ENCODE measurements at regions not wholly inside any gene's neighbourhood (a gene's known extent, or its start where the extent isn't known, plus 50 kb on each side); places are given as distances from the start of the nearest gene placed in this dataset.

DNA sequence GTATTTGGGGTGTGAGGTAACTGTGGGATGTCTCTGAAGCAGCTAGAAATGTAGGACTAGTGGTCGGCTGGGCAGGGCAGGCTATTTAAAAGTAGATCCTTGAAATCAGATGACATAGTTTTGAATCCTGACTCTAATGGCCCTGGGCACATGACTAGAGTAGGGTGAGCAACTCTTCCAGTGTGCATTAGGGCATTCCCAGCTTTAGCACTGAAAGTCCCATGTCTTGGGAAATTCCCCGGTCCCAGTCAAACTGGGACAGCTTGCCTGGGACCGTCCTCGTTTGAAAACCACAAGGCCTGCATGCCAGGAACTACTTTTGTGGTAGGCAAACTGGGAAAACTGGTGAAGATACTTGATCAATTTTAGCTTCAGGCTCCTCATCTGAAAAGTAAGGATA lies 255.3 kb downstream of the PTEN start:
- H2AFZ ChIP-seq: no peak overlapping the region
- DNase-seq: no peak
- TF ChIP-seq EZH2 (IDR thresholded peaks at IDR 0.05; ENCODE audit: insufficient read depth, poor library complexity, severe bottlenecking): no peak
- TF ChIP-seq EZH2phosphoT487 (IDR thresholded peaks at IDR 0.05; ENCODE audit: insufficient read depth, low read depth): no peak
- no peak overlapping the region for H3K27ac ChIP-seq
- H3K4me2 ChIP-seq (ENCODE audit: unreplicated experiment): no peak overlapping the region
- H3F3A ChIP-seq (ENCODE audit: insufficient read depth): peaks cover 33% of the 10 kb centered on the region
- H3K4me1 ChIP-seq (ENCODE audit: insufficient read depth): peaks cover 27% of the 10 kb centered on the region
- no peaks in the 10 kb centered on the region for H3K36me3 ChIP-seq (ENCODE audit: low read depth)
- 79 to 87% methylated on average over 4 of the region's 4 CpGs for WGBS, 2 experiments (ENCODE audit: low coverage in 1 of 2, low lambda C conversion rate in 2 of 2, missing lambda C conversion rate in 2 of 2)
- no peak overlapping the region for H3K9ac ChIP-seq
- no peaks in the 10 kb centered on the region for H3K79me2 ChIP-seq (ENCODE audit: insufficient read depth)
- H4K20me1 ChIP-seq (ENCODE audit: insufficient read depth): no peaks in the 10 kb centered on the region
- in situ Hi-C loops (cut with MboI): no loop called here
- H3K9me3 ChIP-seq (ENCODE audit: low read depth): no peaks in the 10 kb centered on the region
- H3K27me3 ChIP-seq (replicated peaks; ENCODE audit: insufficient read depth): no peaks in the 10 kb centered on the region
- no peak overlapping the region for H3K4me3 ChIP-seq
- H3K9me2 ChIP-seq (ENCODE audit: insufficient read depth): no peaks in the 10 kb centered on the region

GRCh38 chr10:88119160-88119559 lies 255.7 kb downstream of the PTEN start:
- Histone ChIP-seq H3K4me1 (ENCODE audit: insufficient read depth) (peaks cover 27% of the 10 kb centered on the region), H3K9me3 (ENCODE audit: low read depth) (no peaks in the 10 kb centered on the region), H3K36me3 (ENCODE audit: low read depth) (no peaks in the 10 kb centered on the region), H3K27ac (no peak overlapping the region), H3K4me3 (no peak overlapping the region), H3F3A (ENCODE audit: insufficient read depth) (peaks cover 33% of the 10 kb centered on the region), H3K79me2 (ENCODE audit: insufficient read depth) (no peaks in the 10 kb centered on the region), H4K20me1 (ENCODE audit: insufficient read depth) (no peaks in the 10 kb centered on the region), H3K9ac (no peak overlapping the region), H3K4me2 (ENCODE audit: unreplicated experiment) (no peak overlapping the region), H2AFZ (no peak overlapping the region), H3K9me2 (ENCODE audit: insufficient read depth) (no peaks in the 10 kb centered on the region), H3K27me3 (replicated peaks; ENCODE audit: insufficient read depth) (no peaks in the 10 kb centered on the region)
- 90 to 93% methylated on average over 2 of the region's 2 CpGs for WGBS, 2 experiments (ENCODE audit: low coverage in 1 of 2, low lambda C conversion rate in 2 of 2, missing lambda C conversion rate in 2 of 2)
- TF ChIP-seq EZH2 (IDR thresholded peaks at IDR 0.05; ENCODE audit: insufficient read depth, poor library complexity, severe bottlenecking) (no peak), EZH2phosphoT487 (IDR thresholded peaks at IDR 0.05; ENCODE audit: insufficient read depth, low read depth) (no peak)
- DNase-seq: no peak
- in situ Hi-C loops (cut with MboI): no loop called here

DNA sequence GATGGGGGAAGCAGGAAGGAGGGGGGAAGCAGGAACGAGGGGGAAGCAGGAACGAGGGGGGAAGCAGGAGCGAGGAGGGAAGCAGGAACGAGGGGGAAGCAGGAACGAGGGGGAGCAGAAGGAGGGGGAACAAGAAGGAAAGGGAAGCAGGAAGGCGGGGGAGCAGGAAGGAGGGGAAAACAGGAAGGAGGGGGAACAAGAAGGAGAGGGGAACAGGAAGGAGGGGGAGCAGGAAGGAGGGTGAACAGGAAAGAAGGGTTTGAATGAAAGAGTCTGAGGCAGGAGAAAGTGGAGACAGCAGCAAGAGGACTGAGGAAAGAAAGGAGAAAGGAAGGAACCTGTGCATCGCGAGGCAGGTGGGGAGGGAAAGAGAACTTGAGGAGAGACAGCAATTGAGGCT lies 256.6 kb downstream of the PTEN start:
- Histone ChIP-seq H3K4me3 (no peak overlapping the region), H3K79me2 (ENCODE audit: insufficient read depth) (no peaks in the 10 kb centered on the region), H3K27me3 (replicated peaks; ENCODE audit: insufficient read depth) (no peaks in the 10 kb centered on the region), H3K9me2 (ENCODE audit: insufficient read depth) (no peaks in the 10 kb centered on the region), H4K20me1 (ENCODE audit: insufficient read depth) (no peaks in the 10 kb centered on the region), H3K4me1 (ENCODE audit: insufficient read depth) (peaks cover 27% of the 10 kb centered on the region), H3K9me3 (ENCODE audit: low read depth) (no peaks in the 10 kb centered on the region), H3K9ac (no peak overlapping the region), H2AFZ (no peak overlapping the region), H3K4me2 (ENCODE audit: unreplicated experiment) (no peak overlapping the region), H3K36me3 (ENCODE audit: low read depth) (no peaks in the 10 kb centered on the region), H3F3A (ENCODE audit: insufficient read depth) (peaks cover 30% of the 10 kb centered on the region), H3K27ac (no peak overlapping the region)
- in situ Hi-C loops (cut with MboI): no loop called here
- no peak for DNase-seq
- TF ChIP-seq EZH2 (IDR thresholded peaks at IDR 0.05; ENCODE audit: insufficient read depth, poor library complexity, severe bottlenecking) (no peak), EZH2phosphoT487 (IDR thresholded peaks at IDR 0.05; ENCODE audit: insufficient read depth, low read depth) (no peak)
- WGBS, 2 experiments (ENCODE audit: low coverage in 1 of 2, low lambda C conversion rate in 2 of 2, missing lambda C conversion rate in 2 of 2): 81% methylated on average over 8 of the region's 8 CpGs; no CpG with 5 or more reads in 1 of the 2 experiments

DNA sequence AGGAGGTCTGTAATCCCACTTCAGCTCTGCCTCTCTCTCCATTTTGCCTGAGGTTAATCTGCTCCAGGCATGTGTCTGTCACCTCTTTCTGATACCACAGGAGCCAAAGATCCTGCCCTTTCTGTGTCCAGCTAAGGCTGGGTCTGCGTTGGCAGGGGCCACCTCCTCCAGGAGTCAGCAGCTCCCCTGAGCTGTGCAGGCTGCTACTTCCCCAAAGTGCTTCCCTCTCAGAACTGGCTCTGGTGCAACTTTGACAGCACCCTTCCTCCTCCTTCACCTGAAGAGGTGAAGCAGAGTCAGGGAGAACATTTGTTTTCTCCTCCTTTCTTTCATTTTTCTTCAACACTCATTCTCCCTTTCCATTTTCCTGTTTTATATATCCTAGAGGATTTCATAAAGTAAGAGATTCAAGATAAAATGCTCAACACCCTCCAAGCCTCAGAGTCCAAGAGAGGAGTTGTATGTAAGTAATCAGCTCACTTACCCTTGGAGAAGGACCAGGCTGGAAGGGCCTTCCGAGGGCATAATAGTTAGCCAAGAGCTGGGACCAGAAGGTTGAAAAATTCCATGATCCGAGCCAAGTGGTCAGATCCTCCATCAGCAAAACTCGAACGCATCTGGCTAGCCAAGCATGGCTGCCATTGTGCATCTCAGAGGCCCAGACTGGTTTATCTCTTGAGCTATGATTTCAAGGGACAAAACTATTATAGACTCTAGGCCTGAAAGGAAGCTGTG lies 257.3 kb downstream of the PTEN start:
- no peak overlapping the region for H3K9ac ChIP-seq
- no peaks in the 10 kb centered on the region for H3K79me2 ChIP-seq (ENCODE audit: insufficient read depth)
- peaks cover 23% of the 10 kb centered on the region for H3F3A ChIP-seq (ENCODE audit: insufficient read depth)
- H4K20me1 ChIP-seq (ENCODE audit: insufficient read depth): no peaks in the 10 kb centered on the region
- in situ Hi-C loops (cut with MboI): no loop called here
- H3K9me2 ChIP-seq (ENCODE audit: insufficient read depth): no peaks in the 10 kb centered on the region
- no peaks in the 10 kb centered on the region for H3K27me3 ChIP-seq (replicated peaks; ENCODE audit: insufficient read depth)
- H3K9me3 ChIP-seq (ENCODE audit: low read depth): no peaks in the 10 kb centered on the region
- no peak overlapping the region for H2AFZ ChIP-seq
- H3K4me3 ChIP-seq: no peak overlapping the region
- H3K36me3 ChIP-seq (ENCODE audit: low read depth): no peaks in the 10 kb centered on the region
- H3K4me1 ChIP-seq (ENCODE audit: insufficient read depth): peaks cover 23% of the 10 kb centered on the region
- no peak overlapping the region for H3K4me2 ChIP-seq (ENCODE audit: unreplicated experiment)
- WGBS, 2 experiments (ENCODE audit: low coverage in 1 of 2, low lambda C conversion rate in 2 of 2, missing lambda C conversion rate in 2 of 2): 91 to 95% methylated on average over 5 of the region's 5 CpGs
- no peak for TF ChIP-seq EZH2 (IDR thresholded peaks at IDR 0.05; ENCODE audit: insufficient read depth, poor library complexity, severe bottlenecking)
- no peak for TF ChIP-seq EZH2phosphoT487 (IDR thresholded peaks at IDR 0.05; ENCODE audit: insufficient read depth, low read depth)
- DNase-seq: no peak
- no peak overlapping the region for H3K27ac ChIP-seq
